Activated CD8-positive, alpha-beta T cell treated with anti-CD3 and anti-CD28 coated beads for 36 hours (primary cell): ENCODE measurements at regions not wholly inside any gene's neighbourhood (a gene's known extent, or its start where the extent isn't known, plus 50 kb on each side); places are given as distances from the start of the nearest gene placed in this dataset.

ENCODE experiments used
- ATAC-seq: fragments of 200-7000 bp; cut with Tn5 transposase; one replicate; pipeline ENCODE4 v1.10.0; 2021; ENCODE audit warnings: mild to moderate bottlenecking, moderate library complexity
- CTCF ChIA-PET: fragments of 350-600 bp; sonication (Branson Sonifier 250); formaldehyde crosslinking; loops from one replicate; lab custom pipeline; 2021; ENCODE audit warnings: antibody characterized with exemption; lab: Charles Lee
- POLR2A ChIA-PET: fragments of 350-600 bp; sonication (Branson Sonifier 250); formaldehyde crosslinking; loops from one replicate; lab custom pipeline; 2021; ENCODE audit warnings: antibody characterized with exemption; lab: Charles Lee
- DNase-seq: peaks from one replicate; pipeline ENCODE4 v3.0.0-alpha.2; 2020
- H3K27ac Mint-ChIP-seq: one replicate; pipeline ENCODE4 v1.8.0; 2021; ENCODE audit warnings: mild to moderate bottlenecking, mixed read lengths
- H3K27me3 Mint-ChIP-seq: one replicate; pipeline ENCODE4 v1.8.0; 2021; ENCODE audit warnings: mixed read lengths
- H3K36me3 Mint-ChIP-seq: one replicate; pipeline ENCODE4 v1.8.0; 2021; ENCODE audit warnings: low read depth, mixed read lengths
- H3K4me1 Mint-ChIP-seq: one replicate; pipeline ENCODE4 v1.8.0; 2021; ENCODE audit warnings: low read depth, mixed read lengths
- H3K4me3 Mint-ChIP-seq: one replicate; pipeline ENCODE4 v1.8.0; 2021; ENCODE audit warnings: mild to moderate bottlenecking, moderate library complexity, mixed read lengths
- H3K9me3 Mint-ChIP-seq: one replicate; pipeline ENCODE4 v1.8.0; 2021; ENCODE audit warnings: mixed read lengths
- CTCF ChIP-seq: fragments of 200-600 bp; IDR thresholded peaks from one replicate; pipeline ENCODE4 v1.8.0; 2022; ENCODE audit warnings: antibody characterized with exemption, mild to moderate bottlenecking
- intact Hi-C: fragments of 100-400 bp; cut with micrococcal nuclease; formaldehyde crosslinking; loops from one replicate; pipeline ENCODE4 v1.10.0; 2022

DNA sequence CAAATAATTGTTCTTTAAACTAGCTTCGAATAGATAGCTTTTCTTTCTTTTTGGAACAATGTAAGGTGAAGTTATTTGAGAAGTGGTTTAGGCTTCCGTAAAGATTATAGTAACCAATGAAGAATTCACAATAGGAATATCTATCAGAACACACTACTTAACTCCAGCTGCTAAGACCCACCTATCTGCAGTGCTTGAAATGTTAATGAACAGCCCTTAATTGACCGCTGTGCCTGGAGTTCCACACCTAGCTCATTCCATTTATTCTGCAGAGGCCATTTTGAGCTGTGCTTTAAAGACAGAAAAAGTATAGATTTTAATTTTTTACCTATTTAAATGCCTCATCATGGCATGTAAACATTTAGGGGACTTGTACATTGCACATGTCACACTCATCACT, 83.3 kb upstream of the APCDD1 start:
- POLR2A ChIA-PET = no interaction called here
- no peak overlapping the region for H3K27ac Mint-ChIP-seq

DNA sequence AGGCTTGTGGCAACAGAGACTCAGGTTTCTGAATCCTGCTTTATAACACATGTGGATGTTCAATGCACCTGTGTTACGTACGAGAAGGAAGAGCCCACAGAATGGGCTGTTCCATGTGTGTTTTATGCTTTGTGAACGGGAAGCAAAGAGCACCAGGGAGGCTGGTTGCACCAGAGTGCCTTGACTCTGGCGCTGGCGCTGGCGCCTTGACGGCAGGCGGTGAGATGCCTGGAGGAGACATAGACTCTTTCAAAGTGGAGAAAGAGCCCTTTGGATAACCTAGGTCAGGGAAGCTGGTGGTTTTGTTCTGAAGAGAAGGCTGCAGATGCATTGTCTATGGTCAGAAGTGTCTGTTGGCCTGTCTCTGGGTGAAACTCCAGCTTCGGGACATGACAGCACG, 80.2 kb upstream of the APCDD1 start:
- no peaks in the 10 kb centered on the region for H3K4me1 Mint-ChIP-seq
- H3K27ac Mint-ChIP-seq = no peak overlapping the region
- ATAC-seq (no peak), DNase-seq (no peak)
- no peaks in the 10 kb centered on the region for H3K36me3 Mint-ChIP-seq
- no peaks in the 10 kb centered on the region for H3K9me3 Mint-ChIP-seq
- intact Hi-C loops = no loop called here
- no peaks in the 10 kb centered on the region for H3K27me3 Mint-ChIP-seq
- CTCF ChIA-PET = no interaction called here
- no peak overlapping the region for H3K4me3 Mint-ChIP-seq
- POLR2A ChIA-PET = interaction anchor here (0.6 kb wide), 1 partner anchor 282 kb away, joined by 3 read pairs; no protein-coding TSS in a partner anchor
- no peak for TF ChIP-seq CTCF

More for the DNA sequence above, 83.3 kb upstream of the APCDD1 start:
- Mint-ChIP-seq H3K36me3 (no peaks in the 10 kb centered on the region), H3K4me3 (no peak overlapping the region), H3K4me1 (no peaks in the 10 kb centered on the region), H3K27me3 (peaks cover 1% of the 10 kb centered on the region), H3K9me3 (no peaks in the 10 kb centered on the region)
- CTCF ChIA-PET = no interaction called here
- DNase-seq (no peak), ATAC-seq (no peak)
- intact Hi-C loops = no loop called here
- no peak for TF ChIP-seq CTCF

- TF ChIP-seq CTCF = no peak
- no peak for ATAC-seq
- CTCF ChIA-PET = no interaction called here
- Mint-ChIP-seq H3K4me3 (no peak overlapping the region), H3K27me3 (no peaks in the 10 kb centered on the region), H3K36me3 (no peaks in the 10 kb centered on the region), H3K27ac (no peak overlapping the region), H3K4me1 (no peaks in the 10 kb centered on the region), H3K9me3 (no peaks in the 10 kb centered on the region)
- intact Hi-C loops = no loop called here
- DNase-seq = no peak
- POLR2A ChIA-PET = no interaction called here
Observed at GRCh38 chr18:10374636-10375293, 79.7 kb upstream of the APCDD1 start.

- POLR2A ChIA-PET = no interaction called here
- H3K4me1 Mint-ChIP-seq = no peaks in the 10 kb centered on the region
- no peaks in the 10 kb centered on the region for H3K36me3 Mint-ChIP-seq
- DNase-seq (no peak), ATAC-seq (no peak)
- intact Hi-C loops = no loop called here
- no peaks in the 10 kb centered on the region for H3K27me3 Mint-ChIP-seq
- TF ChIP-seq CTCF = no peak
- CTCF ChIA-PET = no interaction called here
- H3K27ac Mint-ChIP-seq = no peak overlapping the region
- no peaks in the 10 kb centered on the region for H3K9me3 Mint-ChIP-seq
- H3K4me3 Mint-ChIP-seq = no peak overlapping the region
Observed at GRCh38 chr18:10376731-10377130, 77.7 kb upstream of the APCDD1 start.

DNA sequence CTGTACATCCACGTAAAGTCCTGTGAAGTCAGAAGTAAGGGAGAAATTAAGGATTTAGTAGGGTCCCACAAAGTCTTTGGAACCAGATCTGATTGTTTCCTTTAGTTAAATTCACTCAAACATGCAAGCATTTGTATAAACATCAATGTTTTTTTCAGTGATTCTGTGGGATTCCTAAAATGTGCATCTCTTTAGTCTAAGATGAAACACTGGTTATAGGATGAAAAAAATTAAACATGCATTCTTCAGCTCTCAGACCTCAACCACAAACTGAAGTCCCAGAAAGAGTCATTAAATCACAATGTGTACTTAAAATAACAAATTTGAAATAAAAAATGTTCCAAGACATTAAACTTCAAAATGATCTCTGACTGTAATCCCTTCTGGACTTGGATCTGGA, 76.5 kb upstream of the APCDD1 start:
- no peaks in the 10 kb centered on the region for H3K9me3 Mint-ChIP-seq
- ATAC-seq = no peak
- H3K4me3 Mint-ChIP-seq = no peak overlapping the region
- TF ChIP-seq CTCF = no peak
- no peaks in the 10 kb centered on the region for H3K36me3 Mint-ChIP-seq
- no peak overlapping the region for H3K27ac Mint-ChIP-seq
- DNase-seq = no peak
- CTCF ChIA-PET = no interaction called here
- intact Hi-C loops = no loop called here
- no peaks in the 10 kb centered on the region for H3K4me1 Mint-ChIP-seq
- POLR2A ChIA-PET = no interaction called here
- H3K27me3 Mint-ChIP-seq = no peaks in the 10 kb centered on the region
